Stomach (tissue), 8 donors: ENCODE measurements at regions not wholly inside any gene's neighbourhood (a gene's known extent, or its start where the extent isn't known, plus 50 kb on each side); places are given as distances from the start of the nearest gene placed in this dataset.

Experiments
- DNase-seq, 2 donors: peaks; one replicate each; pipeline versions ENCODE4 v3.0.0 to v3.0.0-alpha.2; 2013 to 2019
- H3K27ac ChIP-seq, 5 donors: fragments of 200-600 bp in 4 of 5; sonication (generic) in 4 of 5; one replicate each; pipeline ENCODE4 v1.5.1; 2013 to 2019; ENCODE audit warnings: mild to moderate bottlenecking in 1 of 5, moderate library complexity in 1 of 5
- H3K27me3 ChIP-seq, 3 donors: fragments of 200-600 bp; sonication (generic); one replicate each; pipeline ENCODE4 v1.5.1; 2017 to 2019; ENCODE audit warnings: mixed run types in 1 of 3
- H3K36me3 ChIP-seq, 4 donors: fragments of 200-600 bp; sonication (generic); 1 replicate in 3 of 4; 2 replicates in 1 of 4; pipeline ENCODE4 v1.5.1; 2016 to 2019
- H3K4me1 ChIP-seq, 4 donors: fragments of 200-600 bp; sonication (generic); one replicate each; pipeline ENCODE4 v1.5.1; 2016 to 2019
- H3K4me3 ChIP-seq, 4 donors: fragments of 200-600 bp; sonication (generic) in 3 of 4; one replicate each; pipeline ENCODE4 v1.5.1; 2016 to 2019; ENCODE audit warnings: mild to moderate bottlenecking in 1 of 4
- H3K9me3 ChIP-seq, 4 donors: fragments of 200-600 bp; sonication (generic); one replicate each; pipeline ENCODE4 v1.5.1; 2016 to 2019
- EP300 ChIP-seq: sonication (generic); formaldehyde crosslinking; IDR thresholded peaks from one replicate; pipeline ENCODE4 v1.6.1; 2017; ENCODE audit warnings: antibody characterized with exemption
- POLR2A ChIP-seq, 4 donors: fragments of 450-650 bp; IDR thresholded peaks; one replicate each; pipeline ENCODE4 v1.6.1; 2016; ENCODE audit warnings: antibody characterized with exemption in 4 of 4, control low read depth in 2 of 4, mild to moderate bottlenecking in 1 of 4, moderate library complexity in 1 of 4
- POLR2AphosphoS5 ChIP-seq, 3 donors: sonication (generic); formaldehyde crosslinking; IDR thresholded peaks; one replicate each; pipeline ENCODE4 v1.6.1; 2016; ENCODE audit warnings: antibody characterized with exemption in 3 of 3
- WGBS, 5 donors: extraction: QIAGEN DNeasy Blood & Tissue Kit in 3 of 5; methylation state at CpG; one replicate each; pipeline versions ENCODE4 v1.1.5 to v1.1.7; 2013 to 2018; 5-methylcytosine and 5-hydroxymethylcytosine counted together
- intact Hi-C: fragments of 100-400 bp; cut with DNase I; formaldehyde crosslinking; loops from one replicate; pipeline ENCODE4 v1.15.1; 2023; ENCODE audit warnings: low total_unique reads
- TF ChIP-seq, protein P1 (sequence below), 7 experiments: fragments of 450-650 bp in 4 of 7; fragments of 200-600 bp in 3 of 7; sonication (generic) in 3 of 7; IDR thresholded peaks; one replicate each; pipeline ENCODE4 v1.5.1; 2016 to 2019; ENCODE audit warnings: antibody characterized with exemption in 7 of 7, control low read depth in 2 of 7, mild to moderate bottlenecking in 1 of 7
- donor health status: healthy with polysubstance abuse.
- donor health status: Bipolar disorder and iron deficiency.
- donor health status: healthy.

DNA sequence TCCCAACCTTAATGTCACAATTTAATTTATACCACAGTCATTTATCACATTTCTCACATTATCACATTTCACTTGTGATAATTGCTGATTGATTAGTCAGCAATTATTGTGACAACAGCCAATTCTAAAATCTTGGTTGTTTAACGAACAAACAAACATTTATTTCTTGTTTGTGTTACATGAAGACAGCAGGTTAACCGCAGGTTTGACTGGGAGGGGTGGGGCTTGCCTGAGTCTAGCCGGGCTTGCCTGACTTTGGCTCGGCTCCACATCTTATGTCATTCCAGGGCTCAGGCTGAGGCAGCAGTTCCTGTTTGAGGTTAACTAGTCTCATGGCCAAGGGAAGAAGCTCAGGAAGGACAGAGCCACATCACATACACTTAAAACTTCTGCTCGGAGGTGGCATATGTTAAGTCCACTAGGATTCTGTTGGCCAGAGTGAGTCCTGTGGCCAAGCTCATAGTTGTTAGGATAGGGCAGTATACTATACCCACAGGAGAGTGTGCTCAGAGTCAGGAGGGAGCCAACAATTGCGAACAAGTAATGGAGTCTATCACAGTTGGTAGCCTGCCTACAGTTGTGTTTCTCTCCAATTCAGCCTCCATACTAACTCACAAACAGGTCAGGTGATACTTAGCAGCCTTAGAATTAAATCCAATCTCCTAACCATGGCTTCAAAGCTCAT is 90.0 kb upstream of the IFNGR1 start:
- TF ChIP-seq EP300 = no peak
- peak in 2 of 3 donors; percentile 23 to 41 for TF ChIP-seq POLR2AphosphoS5 (IDR thresholded peaks at IDR 0.05)
- H3K9me3 ChIP-seq = no peaks in the 10 kb centered on the region
- H3K27ac ChIP-seq = no peak overlapping the region
- peaks cover 0 to 24% (median 9%) of the 10 kb centered on the region in 4 donors for H3K4me1 ChIP-seq
- peak; percentile 86 to 89 for DNase-seq
- intact Hi-C loops = no loop called here
- 19 to 27% (median 21%) methylated on average over 6 of the region's 6 CpGs for WGBS, 5 donors
- H3K27me3 ChIP-seq = no peaks in the 10 kb centered on the region
- H3K4me3 ChIP-seq = no peak overlapping the region
- H3K36me3 ChIP-seq = no peaks in the 10 kb centered on the region

DNA sequence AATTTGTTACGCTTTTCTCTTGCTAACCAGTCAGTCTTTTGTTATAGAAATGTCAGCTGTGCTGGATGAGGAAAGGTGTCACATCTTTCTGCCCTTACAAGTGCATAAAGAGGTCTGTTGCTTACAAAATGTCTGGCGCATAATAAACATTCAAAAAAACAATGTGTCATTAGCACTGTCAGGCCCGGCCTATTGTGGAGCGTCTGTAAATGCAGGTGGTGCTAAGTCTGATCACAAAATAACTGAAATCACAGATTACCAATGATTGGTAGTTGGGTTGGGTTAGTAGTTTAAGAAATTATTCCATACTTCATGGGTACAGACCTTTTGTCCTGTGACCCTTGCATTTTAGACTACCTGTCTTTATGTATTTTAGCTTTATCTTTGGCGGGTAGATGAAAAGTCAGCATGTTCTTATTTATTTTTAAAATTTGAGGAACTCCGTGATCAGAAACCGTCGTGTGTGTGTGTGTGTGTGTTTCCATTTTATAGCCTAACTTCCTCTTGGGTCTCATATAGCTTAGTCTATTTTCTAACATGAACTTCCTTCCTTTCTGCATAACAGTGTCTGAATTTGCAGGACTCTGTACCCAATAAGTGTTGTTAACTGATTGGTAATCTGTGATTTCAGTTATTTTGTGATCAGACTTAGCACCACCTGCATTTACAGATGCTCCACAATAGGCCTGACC is 88.1 kb upstream of the IFNGR1 start:
- WGBS, 5 donors = 70 to 85% (median 80%) methylated on average over 8 of the region's 8 CpGs
- peaks cover 0 to 18% (median 4%) of the 10 kb centered on the region in 4 donors for H3K4me1 ChIP-seq
- no peaks in the 10 kb centered on the region for H3K27me3 ChIP-seq
- DNase-seq = no peak
- H3K4me3 ChIP-seq = no peak overlapping the region
- TF ChIP-seq POLR2AphosphoS5 (IDR thresholded peaks at IDR 0.05) = no peak
- TF ChIP-seq POLR2A (IDR thresholded peaks at IDR 0.05) = no peak
- no peak for TF ChIP-seq EP300
- TF ChIP-seq, protein P1, sequence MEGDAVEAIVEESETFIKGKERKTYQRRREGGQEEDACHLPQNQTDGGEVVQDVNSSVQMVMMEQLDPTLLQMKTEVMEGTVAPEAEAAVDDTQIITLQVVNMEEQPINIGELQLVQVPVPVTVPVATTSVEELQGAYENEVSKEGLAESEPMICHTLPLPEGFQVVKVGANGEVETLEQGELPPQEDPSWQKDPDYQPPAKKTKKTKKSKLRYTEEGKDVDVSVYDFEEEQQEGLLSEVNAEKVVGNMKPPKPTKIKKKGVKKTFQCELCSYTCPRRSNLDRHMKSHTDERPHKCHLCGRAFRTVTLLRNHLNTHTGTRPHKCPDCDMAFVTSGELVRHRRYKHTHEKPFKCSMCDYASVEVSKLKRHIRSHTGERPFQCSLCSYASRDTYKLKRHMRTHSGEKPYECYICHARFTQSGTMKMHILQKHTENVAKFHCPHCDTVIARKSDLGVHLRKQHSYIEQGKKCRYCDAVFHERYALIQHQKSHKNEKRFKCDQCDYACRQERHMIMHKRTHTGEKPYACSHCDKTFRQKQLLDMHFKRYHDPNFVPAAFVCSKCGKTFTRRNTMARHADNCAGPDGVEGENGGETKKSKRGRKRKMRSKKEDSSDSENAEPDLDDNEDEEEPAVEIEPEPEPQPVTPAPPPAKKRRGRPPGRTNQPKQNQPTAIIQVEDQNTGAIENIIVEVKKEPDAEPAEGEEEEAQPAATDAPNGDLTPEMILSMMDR (IDR thresholded peaks at IDR 0.05) = no peak
- H3K9me3 ChIP-seq = no peaks in the 10 kb centered on the region
- intact Hi-C loops = no loop called here
- no peak overlapping the region for H3K27ac ChIP-seq
- H3K36me3 ChIP-seq = no peaks in the 10 kb centered on the region

DNA sequence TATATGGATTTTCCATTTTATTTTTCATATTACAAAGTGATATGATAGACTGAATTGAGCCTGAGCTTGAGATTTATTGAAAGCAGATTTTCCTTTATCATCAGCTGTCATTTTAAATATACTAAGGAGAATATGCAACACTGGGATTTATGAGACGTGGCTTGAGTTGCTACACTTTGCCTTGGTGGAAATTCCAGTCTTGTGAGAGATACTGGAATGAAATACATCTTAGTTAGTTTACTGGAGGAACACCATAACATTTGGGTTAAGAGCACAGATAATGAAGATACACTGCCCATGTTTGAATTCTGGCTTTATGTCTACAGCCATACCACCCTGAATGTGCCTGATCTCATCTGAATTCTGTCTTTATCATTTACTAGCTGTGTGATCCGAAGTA is 86.5 kb upstream of the IFNGR1 start:
- no peak for TF ChIP-seq POLR2A (IDR thresholded peaks at IDR 0.05)
- TF ChIP-seq, protein P1 (IDR thresholded peaks at IDR 0.05) = no peak
- no peak for TF ChIP-seq EP300
- no peak for TF ChIP-seq POLR2AphosphoS5 (IDR thresholded peaks at IDR 0.05)
- WGBS, 5 donors = 82 to 92% (median 89%) methylated on average over 2 of the region's 2 CpGs
- H3K4me1 ChIP-seq = peaks cover 0 to 18% (median 4%) of the 10 kb centered on the region in 4 donors
- H3K4me3 ChIP-seq = no peak overlapping the region
- no peak for DNase-seq
- intact Hi-C loops = no loop called here
- H3K36me3 ChIP-seq = no peaks in the 10 kb centered on the region
- H3K27me3 ChIP-seq = no peaks in the 10 kb centered on the region
- H3K9me3 ChIP-seq = no peaks in the 10 kb centered on the region
- H3K27ac ChIP-seq = no peak overlapping the region

DNA sequence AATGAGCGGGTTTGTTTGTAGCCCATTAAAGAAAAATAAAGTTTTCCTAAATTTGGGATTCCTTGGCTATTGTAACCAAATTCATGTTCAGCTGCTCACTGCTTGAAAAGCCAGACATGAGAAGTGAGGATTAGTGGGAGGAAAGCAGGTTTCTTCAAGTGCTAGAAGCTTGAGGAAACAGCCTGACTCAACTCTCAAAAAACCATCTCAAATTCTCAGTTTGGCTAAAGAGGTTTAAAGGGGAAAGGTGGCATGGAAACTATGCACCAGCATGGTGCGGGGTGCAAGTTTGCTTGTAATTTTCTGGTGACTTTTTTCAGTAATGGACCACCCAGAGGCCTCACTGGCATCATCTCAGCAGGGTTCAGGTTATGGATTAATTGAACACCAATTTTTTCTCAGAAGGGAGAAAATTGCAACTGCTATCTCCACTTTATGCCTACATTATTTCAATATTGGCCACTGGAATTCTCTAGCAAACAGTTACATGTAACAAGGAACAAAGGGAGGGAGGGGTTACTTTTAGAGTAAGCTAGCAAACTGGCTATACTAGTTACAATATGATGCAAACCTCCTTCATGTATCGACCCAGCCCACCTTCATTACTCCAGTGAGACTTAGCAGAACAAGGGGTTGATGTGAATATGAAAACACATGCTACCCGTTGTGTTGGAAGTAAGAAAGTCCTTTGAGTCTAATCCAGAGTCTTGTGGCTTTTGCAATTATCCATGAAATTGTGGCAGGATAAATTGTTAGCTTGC is 85.0 kb upstream of the IFNGR1 start:
- Histone ChIP-seq H3K36me3 (no peaks in the 10 kb centered on the region), H3K4me1 (peaks cover 0 to 10% (median 2%) of the 10 kb centered on the region in 4 donors), H3K9me3 (no peaks in the 10 kb centered on the region), H3K4me3 (no peak overlapping the region), H3K27me3 (no peaks in the 10 kb centered on the region), H3K27ac (no peak overlapping the region)
- intact Hi-C loops = no loop called here
- TF ChIP-seq, protein P1 (IDR thresholded peaks at IDR 0.05) = no peak
- TF ChIP-seq POLR2AphosphoS5 (IDR thresholded peaks at IDR 0.05) (no peak), EP300 (no peak), POLR2A (IDR thresholded peaks at IDR 0.05) (no peak)
- no peak for DNase-seq
- 60 to 74% (median 67%) methylated on average over 4 of the region's 4 CpGs for WGBS, 5 donors
